H9 (cell line): ENCODE measurements at regions not wholly inside any gene's neighbourhood (a gene's known extent, or its start where the extent isn't known, plus 50 kb on each side); places are given as distances from the start of the nearest gene placed in this dataset.

Experiments
- DNase-seq: peaks from one replicate; pipeline ENCODE4 v3.0.0-alpha.2; 2017
- H2AFZ ChIP-seq: one replicate; pipeline ENCODE4 v1.6.1; 2013; ENCODE audit warnings: mild to moderate bottlenecking, low read length, control low read depth, moderate library complexity
- H2AK5ac ChIP-seq: 2 replicates; pipeline ENCODE4 v1.6.1; 2013; ENCODE audit warnings: low read length, control low read depth, mixed read lengths; ENCODE audit not compliant: insufficient read length
- H2BK120ac ChIP-seq: one replicate; pipeline ENCODE4 v1.6.1; 2013; ENCODE audit warnings: low read depth, mild to moderate bottlenecking, low read length, control low read depth, inconsistent platforms; ENCODE audit not compliant: poor library complexity, severe bottlenecking
- H2BK12ac ChIP-seq: 2 replicates; pipeline ENCODE4 v1.6.1; 2013; ENCODE audit warnings: low read length, control low read depth, mixed read lengths, low read depth; ENCODE audit not compliant: insufficient read length
- H2BK15ac ChIP-seq: 2 replicates; pipeline ENCODE4 v1.6.1; 2013; ENCODE audit warnings: low read depth, low read length, control low read depth
- H2BK20ac ChIP-seq: one replicate; pipeline ENCODE4 v1.6.1; 2013; ENCODE audit warnings: low read depth, mild to moderate bottlenecking, low read length, control low read depth, inconsistent platforms; ENCODE audit not compliant: poor library complexity, severe bottlenecking
- H2BK5ac ChIP-seq: 2 replicates; pipeline ENCODE4 v1.6.1; 2013; ENCODE audit warnings: low read length, control low read depth, mixed read lengths; ENCODE audit not compliant: insufficient read length
- H3K14ac ChIP-seq: 2 replicates; pipeline ENCODE4 v1.6.1; 2013; ENCODE audit warnings: low read length, control low read depth; ENCODE audit not compliant: insufficient read depth
- H3K18ac ChIP-seq: 2 replicates; pipeline ENCODE4 v1.6.1; 2013; ENCODE audit warnings: low read depth, mild to moderate bottlenecking, mixed read lengths, low read length, control low read depth; ENCODE audit not compliant: insufficient read length
- H3K23ac ChIP-seq: 2 replicates; pipeline ENCODE4 v1.6.1; 2013; ENCODE audit warnings: low read length, control low read depth, mixed read lengths, low read depth; ENCODE audit not compliant: insufficient read length
- H3K23me2 ChIP-seq: 2 replicates; pipeline ENCODE4 v1.6.1; 2013; ENCODE audit warnings: low read depth, mild to moderate bottlenecking, mixed read lengths, low read length, control low read depth; ENCODE audit not compliant: insufficient read length, poor library complexity, severe bottlenecking
- H3K27ac ChIP-seq: 2 replicates; pipeline ENCODE4 v1.5.1; 2013; ENCODE audit warnings: low read length, control low read depth, mixed read lengths, low read depth; ENCODE audit not compliant: insufficient read length
- H3K27me3 ChIP-seq: 2 replicates; pipeline ENCODE4 v1.6.1; 2013; ENCODE audit warnings: low read length, control low read depth, inconsistent platforms; ENCODE audit not compliant: insufficient read depth
- H3K4ac ChIP-seq: 2 replicates; pipeline ENCODE4 v1.6.1; 2013; ENCODE audit warnings: low read depth, mild to moderate bottlenecking, control low read depth, inconsistent platforms, low read length, moderate library complexity
- H3K4me1 ChIP-seq: 2 replicates; pipeline ENCODE4 v1.6.1; 2013; ENCODE audit warnings: low read length, control low read depth, inconsistent platforms; ENCODE audit not compliant: insufficient read depth
- H3K4me2 ChIP-seq: 2 replicates; pipeline ENCODE4 v1.6.1; 2013; ENCODE audit warnings: low read length, control low read depth, mixed read lengths; ENCODE audit not compliant: insufficient read length, insufficient read depth
- H3K56ac ChIP-seq: 2 replicates; pipeline ENCODE4 v1.6.1; 2013; ENCODE audit warnings: low read depth, mild to moderate bottlenecking, mixed read lengths, low read length, control low read depth; ENCODE audit not compliant: insufficient read length
- H3K79me1 ChIP-seq: 2 replicates; pipeline ENCODE4 v1.6.1; 2013; ENCODE audit warnings: low read depth, mild to moderate bottlenecking, moderate library complexity, low read length, control low read depth, inconsistent platforms; ENCODE audit not compliant: insufficient read depth, poor library complexity, severe bottlenecking
- H3K79me2 ChIP-seq: 2 replicates; pipeline ENCODE4 v1.6.1; 2013; ENCODE audit warnings: low read length, control low read depth, inconsistent platforms; ENCODE audit not compliant: insufficient read depth
- H3K9ac ChIP-seq: 2 replicates; pipeline ENCODE4 v1.6.1; 2013; ENCODE audit warnings: low read length, control low read depth, mixed read lengths; ENCODE audit not compliant: insufficient read length; ENCODE audit errors: extremely low read depth
- H3K9me3 ChIP-seq: one replicate; pipeline ENCODE4 v1.6.1; 2013; ENCODE audit warnings: low read depth, low read length, inconsistent platforms; ENCODE audit not compliant: control insufficient read depth
- H3T11ph ChIP-seq: one replicate; pipeline ENCODE4 v1.6.1; 2013; ENCODE audit warnings: mild to moderate bottlenecking, low read length, control low read depth, inconsistent platforms
- H4K20me1 ChIP-seq: one replicate; pipeline ENCODE4 v1.6.1; 2013; ENCODE audit not compliant: control insufficient read depth, insufficient read length, insufficient read depth
- H4K5ac ChIP-seq: 2 replicates; pipeline ENCODE4 v1.6.1; 2013; ENCODE audit warnings: low read depth, mild to moderate bottlenecking, mixed read lengths, low read length, control low read depth; ENCODE audit not compliant: insufficient read length
- H4K8ac ChIP-seq: replicated peaks from 2 replicates; pipeline ENCODE4 v1.6.1; 2013; ENCODE audit warnings: low read length, control low read depth, mixed read lengths, low read depth; ENCODE audit not compliant: insufficient read length
- H4K91ac ChIP-seq: 2 replicates; pipeline ENCODE4 v1.6.1; 2013; ENCODE audit warnings: low read depth, mild to moderate bottlenecking, moderate library complexity, mixed read lengths, low read length, control low read depth; ENCODE audit not compliant: insufficient read length
- H3K27ac Mint-ChIP-seq, 3 experiments: 2 replicates in 2 of 3; 3 replicates in 1 of 3; pipeline ENCODE4 v1.8.0; 2020 to 2021; ENCODE audit warnings: mixed read lengths in 3 of 3, mild to moderate bottlenecking in 1 of 3, moderate library complexity in 1 of 3
- H3K27me3 Mint-ChIP-seq: 2 replicates; pipeline ENCODE4 v1.8.0; 2021; ENCODE audit warnings: low read depth, mild to moderate bottlenecking, moderate library complexity, mixed read lengths
- H3K36me3 Mint-ChIP-seq, 3 experiments: 2 replicates in 2 of 3; 3 replicates in 1 of 3; pipeline ENCODE4 v1.8.0; 2020 to 2021; ENCODE audit warnings: low read depth in 3 of 3, mixed read lengths in 3 of 3; ENCODE audit not compliant: insufficient read depth in 1 of 3
- H3K4me1 Mint-ChIP-seq, 2 experiments: 2 replicates each; pipeline ENCODE4 v1.8.0; 2020; ENCODE audit warnings: mixed read lengths in 2 of 2
- H3K4me3 Mint-ChIP-seq, 2 experiments: 2 replicates in 1 of 2; 3 replicates in 1 of 2; pipeline ENCODE4 v1.8.0; 2020 to 2021; ENCODE audit warnings: mild to moderate bottlenecking in 2 of 2, mixed read lengths in 2 of 2, moderate library complexity in 1 of 2
- H3K9me3 Mint-ChIP-seq, 2 experiments: 2 replicates in 1 of 2; 3 replicates in 1 of 2; pipeline ENCODE4 v1.8.0; 2020; ENCODE audit warnings: mild to moderate bottlenecking in 2 of 2, mixed read lengths in 2 of 2, moderate library complexity in 1 of 2
- CTCF ChIP-seq: fragments of 200-600 bp; sonication (generic); conservative IDR thresholded peaks from 3 replicates; pipeline ENCODE4 v1.8.0; 2021; ENCODE audit warnings: antibody characterized with exemption, mild to moderate bottlenecking
- WGBS: extraction: QIAGEN DNeasy Blood & Tissue Kit; methylation state at CpG from one replicate; pipeline ENCODE4 v1.1.7; 2013; ENCODE audit warnings: missing lambda C conversion rate, low lambda C conversion rate, mixed read lengths; ENCODE audit not compliant: insufficient read length; ENCODE audit errors: extremely low coverage; 5-methylcytosine and 5-hydroxymethylcytosine counted together

GRCh38 chr2:575030-575726, 102.0 kb downstream of the TMEM18 start:
- Histone ChIP-seq H2AFZ (no peak overlapping the region), H4K20me1 (no peaks in the 10 kb centered on the region), H3K4ac (no peak overlapping the region), H3K14ac (no peak overlapping the region), H2BK20ac (no peak overlapping the region), H3K9me3 (no peaks in the 10 kb centered on the region), H3K79me1 (no peaks in the 10 kb centered on the region), H2BK120ac (no peak overlapping the region), H3T11ph (no peak overlapping the region), H3K27ac (no peak overlapping the region), H3K18ac (no peak overlapping the region), H3K27me3 (no peaks in the 10 kb centered on the region), H2BK12ac (no peak overlapping the region), H4K5ac (no peak overlapping the region), H3K79me2 (no peaks in the 10 kb centered on the region), H2BK15ac (no peak overlapping the region), H4K8ac (no peak overlapping the region), H2BK5ac (no peak overlapping the region), H3K23me2 (no peaks in the 10 kb centered on the region), H3K56ac (no peak overlapping the region), H2AK5ac (no peak overlapping the region), H3K23ac (no peak overlapping the region), H4K91ac (no peak overlapping the region), H3K4me1 (no peaks in the 10 kb centered on the region), H3K4me2 (no peak overlapping the region), H3K9ac (no peak overlapping the region)
- Mint-ChIP-seq H3K4me1 (no peaks in the 10 kb centered on the region), H3K4me3 (no peak overlapping the region), H3K9me3 (peaks cover 12% of the 10 kb centered on the region in 2 experiments), H3K27ac (no peak overlapping the region), H3K36me3 (peaks cover 0 to 2% (median 0%) of the 10 kb centered on the region in 3 experiments; a peak in 1 of 7 replicates), H3K27me3 (peaks cover 18% of the 10 kb centered on the region)
- TF ChIP-seq CTCF, result no peak
- DNase-seq, result no peak
- no CpG with 5 or more reads among the region's 14 CpGs for WGBS
